ENCODE measurements at regions not wholly inside any gene's neighbourhood (a gene's known extent, or its start where the extent isn't known, plus 50 kb on each side); places are given as distances from the start of the nearest gene placed in this dataset.

DNA sequence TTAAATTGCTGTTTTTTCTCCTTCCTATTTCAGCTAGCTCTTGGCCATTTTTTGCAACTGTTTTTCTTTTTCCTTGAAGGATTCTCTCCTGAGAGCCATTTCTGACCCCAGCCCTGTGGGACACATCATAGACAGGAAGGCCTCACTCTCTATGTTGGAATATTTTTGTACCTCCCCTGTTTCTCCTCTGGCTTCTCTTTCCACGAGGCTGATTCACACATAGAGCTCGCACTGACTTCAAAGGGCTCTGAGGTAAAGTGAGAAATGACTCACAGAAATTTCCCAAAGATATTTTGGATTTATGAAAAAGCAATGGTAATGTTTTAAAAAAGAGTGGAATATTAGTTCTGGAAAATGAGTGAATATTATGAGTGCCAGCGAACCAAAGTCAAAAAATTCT is 181.7 kb upstream of the IGFBP7 start:
- H3K4me1 Mint-ChIP-seq (ENCODE audit: low read depth in 2 of 2) = no peaks in the 10 kb centered on the region
- no peak for ATAC-seq (replicated peaks)
- H3K4me3 Mint-ChIP-seq = no peak overlapping the region
- no peaks in the 10 kb centered on the region for H3K27me3 Mint-ChIP-seq
- H3K27ac Mint-ChIP-seq = no peak overlapping the region
- H3K9me3 Mint-ChIP-seq = peaks cover 0 to 4% of the 10 kb centered on the region in 2 donors
- H3K36me3 Mint-ChIP-seq (ENCODE audit: insufficient read depth) = no peaks in the 10 kb centered on the region
- no peak for DNase-seq

DNA sequence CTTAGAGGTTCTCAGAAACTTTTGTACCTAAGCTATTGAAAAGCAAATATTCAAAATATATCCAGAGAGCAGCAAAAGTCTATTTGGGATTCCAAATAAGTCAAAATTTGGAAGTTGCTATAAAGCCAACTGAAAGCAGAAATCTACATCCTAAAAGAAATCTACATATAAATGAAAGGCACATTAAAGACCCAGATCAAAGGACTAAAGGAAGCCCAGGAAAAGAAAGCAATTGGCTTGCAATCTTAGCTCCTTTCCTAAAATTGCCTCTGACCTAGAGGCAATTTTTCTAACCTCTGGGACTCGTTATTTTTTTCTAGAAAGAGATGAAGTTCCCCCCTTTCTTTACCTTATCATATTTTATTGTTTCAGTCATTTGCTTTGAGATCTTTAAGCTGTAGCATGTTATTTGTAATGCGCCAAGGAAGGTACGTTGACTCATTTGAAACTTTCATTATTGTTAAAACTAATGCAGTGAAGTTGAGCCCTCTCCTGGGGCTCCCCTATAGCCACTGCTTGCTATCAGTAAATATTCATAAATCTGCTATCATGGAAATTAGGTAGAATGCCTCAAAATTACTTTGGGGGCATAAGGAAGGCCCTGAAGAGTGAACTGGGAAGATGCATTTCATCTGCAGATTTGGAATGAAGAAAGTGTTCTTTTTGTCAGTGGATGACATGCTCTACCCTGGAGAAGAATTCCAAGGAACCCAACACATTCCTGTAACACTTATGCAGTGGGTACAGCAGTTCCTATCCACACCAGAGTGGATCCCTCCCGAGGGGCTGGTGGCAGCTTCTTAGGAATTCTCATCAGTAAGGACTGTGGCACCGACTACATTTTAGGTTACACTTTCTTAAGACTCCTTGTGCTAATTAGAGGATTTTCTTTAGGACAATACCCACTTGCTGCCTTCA is 177.8 kb upstream of the IGFBP7 start:
- Mint-ChIP-seq H3K4me3 (no peak overlapping the region), H3K9me3 (peaks cover 0 to 5% of the 10 kb centered on the region in 2 donors), H3K4me1 (ENCODE audit: low read depth in 2 of 2) (no peaks in the 10 kb centered on the region), H3K27me3 (no peaks in the 10 kb centered on the region), H3K27ac (no peak overlapping the region), H3K36me3 (ENCODE audit: insufficient read depth) (no peaks in the 10 kb centered on the region)
- ATAC-seq (replicated peaks) = no peak
- DNase-seq = no peak

DNA sequence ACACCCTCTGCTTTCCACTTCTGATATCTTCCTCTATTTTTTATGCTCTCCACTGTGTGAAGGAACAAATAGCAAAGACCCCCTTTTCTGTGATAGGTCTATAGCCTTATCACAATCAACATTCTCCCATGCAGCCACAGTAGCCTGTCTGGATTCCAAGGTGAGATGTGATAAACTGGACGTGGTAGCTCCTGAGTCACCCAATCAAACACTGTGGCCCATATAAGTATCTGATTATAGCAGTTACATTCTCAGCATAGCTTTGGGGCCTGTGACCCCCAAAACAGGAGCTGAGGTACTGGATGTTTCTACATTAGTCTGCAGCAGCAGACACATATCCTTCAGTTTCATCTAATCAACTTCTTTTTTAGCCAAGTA is 172.7 kb upstream of the IGFBP7 start:
- DNase-seq (no peak), ATAC-seq (replicated peaks) (no peak)
- Mint-ChIP-seq H3K27ac (no peak overlapping the region), H3K4me3 (no peak overlapping the region), H3K27me3 (no peaks in the 10 kb centered on the region), H3K36me3 (ENCODE audit: insufficient read depth) (no peaks in the 10 kb centered on the region), H3K9me3 (peaks cover 0 to 5% of the 10 kb centered on the region in 2 donors), H3K4me1 (ENCODE audit: low read depth in 2 of 2) (no peaks in the 10 kb centered on the region)

DNA sequence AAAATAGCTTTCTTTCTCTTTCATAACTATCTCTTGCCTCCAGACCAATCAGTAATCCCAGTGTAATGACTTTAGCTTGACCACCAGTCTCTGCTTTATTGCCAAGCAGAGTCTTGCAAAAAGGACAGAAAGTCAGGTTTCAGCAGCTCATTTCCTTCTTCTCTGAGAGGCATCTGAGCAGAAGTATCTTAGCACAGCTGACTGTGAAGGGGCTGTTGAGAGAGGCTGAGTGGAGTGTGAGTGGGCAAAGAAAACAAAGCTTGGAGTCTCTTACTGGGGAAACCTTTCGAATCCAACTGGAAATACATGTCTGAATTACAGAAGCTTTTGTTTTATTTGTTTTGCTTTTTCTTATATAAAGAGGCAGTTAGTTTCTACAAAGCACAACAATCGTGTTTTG is 170.3 kb upstream of the IGFBP7 start:
- Mint-ChIP-seq H3K9me3 (peaks cover 0 to 2% of the 10 kb centered on the region in 2 donors), H3K4me1 (ENCODE audit: low read depth in 2 of 2) (no peaks in the 10 kb centered on the region)

DNA sequence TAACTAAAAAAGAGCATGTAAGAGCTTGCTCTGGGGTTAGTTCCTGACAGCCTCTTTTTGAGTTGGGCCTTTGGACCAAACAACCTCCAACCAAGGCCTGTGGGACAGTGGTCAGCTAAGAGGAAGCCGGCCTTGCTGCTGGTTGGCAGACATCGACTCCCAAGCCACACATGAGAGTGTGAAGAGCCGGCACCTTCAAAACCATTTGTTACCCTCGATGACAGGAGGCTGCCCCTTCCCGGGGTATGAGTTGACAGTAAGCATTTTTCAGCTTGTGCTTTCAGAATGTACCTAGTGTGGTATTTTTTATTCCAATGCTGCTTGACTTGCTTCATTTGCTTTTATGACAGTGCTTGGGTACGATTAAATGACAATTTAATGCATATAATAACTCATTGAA is 168.6 kb upstream of the IGFBP7 start:
- DNase-seq = no peak
- H3K4me1 Mint-ChIP-seq (ENCODE audit: low read depth in 2 of 2) = no peaks in the 10 kb centered on the region
- no peak overlapping the region for H3K4me3 Mint-ChIP-seq
- H3K27ac Mint-ChIP-seq = no peak overlapping the region
- peaks cover 0 to 4% of the 10 kb centered on the region in 2 donors for H3K9me3 Mint-ChIP-seq
- no peak for ATAC-seq (replicated peaks)
- H3K36me3 Mint-ChIP-seq (ENCODE audit: insufficient read depth) = no peaks in the 10 kb centered on the region
- peaks cover 0 to 5% of the 10 kb centered on the region in 2 donors for H3K27me3 Mint-ChIP-seq

More for the DNA sequence above, 170.3 kb upstream of the IGFBP7 start:
- ATAC-seq (replicated peaks) (no peak), DNase-seq (no peak)
- Mint-ChIP-seq H3K4me3 (no peak overlapping the region), H3K27ac (no peak overlapping the region), H3K36me3 (ENCODE audit: insufficient read depth) (no peaks in the 10 kb centered on the region), H3K27me3 (no peaks in the 10 kb centered on the region)

DNA sequence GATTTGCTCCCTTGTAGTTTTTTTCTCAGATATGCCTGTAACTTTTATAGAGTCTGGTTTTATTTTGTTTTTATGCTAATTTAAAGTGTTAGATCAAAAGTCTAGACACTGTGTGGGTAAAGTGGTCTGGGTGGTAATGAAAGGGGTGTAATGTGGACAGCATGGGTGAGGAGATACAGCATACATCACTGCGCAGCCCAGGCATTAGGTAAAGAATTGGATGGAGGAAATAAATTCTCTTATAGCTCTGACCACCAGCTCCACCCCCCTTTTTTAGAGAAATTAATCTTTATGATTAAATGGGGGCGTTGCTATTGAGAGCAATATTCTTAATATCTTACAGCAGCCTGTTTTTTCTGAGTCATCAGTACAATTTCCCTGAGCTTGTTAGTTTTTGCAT is 163.9 kb upstream of the IGFBP7 start:
- Mint-ChIP-seq H3K27me3 (peaks cover 0 to 5% of the 10 kb centered on the region in 2 donors), H3K9me3 (peaks cover 0 to 5% of the 10 kb centered on the region in 2 donors), H3K36me3 (ENCODE audit: insufficient read depth) (no peaks in the 10 kb centered on the region), H3K27ac (no peak overlapping the region), H3K4me3 (no peak overlapping the region), H3K4me1 (ENCODE audit: low read depth in 2 of 2) (no peaks in the 10 kb centered on the region)
- no peak for DNase-seq
- ATAC-seq (replicated peaks) = no peak

DNA sequence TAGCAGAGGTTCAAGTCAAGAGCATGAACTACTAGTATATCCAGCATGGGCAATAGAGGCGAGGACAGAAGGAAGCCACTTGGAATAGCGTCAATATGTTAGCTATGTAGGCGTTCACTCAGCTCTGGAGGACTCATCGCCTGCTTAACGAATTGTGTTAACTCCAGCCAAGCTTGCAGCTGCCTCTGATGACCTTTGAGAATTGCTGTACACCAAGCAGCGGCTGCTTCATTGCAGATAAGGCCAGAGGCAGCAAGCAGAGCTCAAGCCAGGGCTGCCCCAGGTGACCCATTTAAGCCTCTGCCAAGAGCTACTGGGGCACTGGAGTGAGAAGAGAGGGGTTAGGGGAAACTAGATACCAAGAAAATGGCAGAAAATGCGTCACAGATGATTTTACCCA is 160.2 kb upstream of the IGFBP7 start:
- ATAC-seq (replicated peaks) (no peak), DNase-seq (no peak)
- Mint-ChIP-seq H3K4me3 (no peak overlapping the region), H3K27ac (no peak overlapping the region), H3K4me1 (ENCODE audit: low read depth in 2 of 2) (no peaks in the 10 kb centered on the region), H3K27me3 (peaks cover 0 to 6% of the 10 kb centered on the region in 2 donors), H3K9me3 (peaks cover 5 to 12% of the 10 kb centered on the region in 2 donors), H3K36me3 (ENCODE audit: insufficient read depth) (no peaks in the 10 kb centered on the region)

DNA sequence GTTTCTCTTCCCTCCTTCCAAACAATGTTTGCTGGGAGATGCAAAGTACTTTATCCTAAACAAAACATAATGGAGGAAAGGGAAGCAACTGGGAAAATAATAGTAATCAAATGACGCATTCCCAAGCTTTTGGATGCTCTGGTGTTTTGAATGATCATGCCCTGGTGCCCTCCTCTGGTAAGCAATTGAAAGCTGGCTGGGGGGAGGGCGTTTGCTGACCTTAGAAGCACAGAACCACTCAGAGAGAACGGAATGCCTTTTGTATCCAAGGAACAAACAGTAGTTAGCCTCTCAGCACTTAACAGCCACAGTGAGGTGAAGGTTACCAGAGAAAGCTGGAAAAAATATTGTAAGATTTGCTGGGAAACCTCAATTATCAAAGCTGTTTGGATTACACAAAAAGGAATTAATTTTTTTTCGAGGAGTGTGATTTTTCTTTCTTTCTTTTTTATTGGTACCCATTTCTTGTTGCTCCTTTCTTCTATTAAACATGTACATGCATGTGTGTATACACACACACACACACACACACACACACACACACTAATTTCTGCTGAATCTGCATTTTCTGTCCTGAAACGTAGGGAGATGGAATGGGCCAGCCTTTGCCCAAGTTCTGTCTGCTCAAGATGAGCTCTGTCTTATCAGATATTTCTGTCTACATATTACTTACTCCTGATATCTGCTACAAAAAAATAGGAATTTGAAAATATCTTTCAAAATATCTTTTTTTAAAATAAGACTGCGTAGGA is 155.8 kb upstream of the IGFBP7 start:
- no peaks in the 10 kb centered on the region for H3K4me1 Mint-ChIP-seq (ENCODE audit: low read depth in 2 of 2)

DNA sequence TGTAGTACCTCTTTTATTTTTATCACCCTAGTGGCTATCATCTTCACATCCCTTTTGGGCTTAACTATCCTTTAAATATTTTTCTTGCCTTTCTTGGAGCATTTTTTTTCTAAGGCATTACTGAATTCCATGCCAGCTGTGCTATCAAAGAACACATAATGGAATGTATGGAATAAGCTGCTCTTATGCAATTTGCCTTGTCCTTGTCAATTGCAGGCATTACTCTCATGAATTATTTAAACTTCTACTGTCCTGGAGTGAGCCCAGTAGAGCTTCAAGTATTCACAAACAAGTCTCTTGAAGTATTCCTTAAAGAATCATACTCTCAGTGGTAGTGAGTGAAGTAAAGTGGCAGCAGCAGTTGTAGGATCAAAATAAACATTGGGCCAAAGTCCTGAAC is 144.6 kb upstream of the IGFBP7 start:
- no peaks in the 10 kb centered on the region for H3K9me3 Mint-ChIP-seq
- no peaks in the 10 kb centered on the region for H3K36me3 Mint-ChIP-seq (ENCODE audit: insufficient read depth)
- no peak for DNase-seq

More for the DNA sequence above, 155.8 kb upstream of the IGFBP7 start:
- Mint-ChIP-seq H3K27ac (no peak overlapping the region), H3K9me3 (peaks cover 4 to 12% of the 10 kb centered on the region in 2 donors), H3K27me3 (peaks cover 0 to 5% of the 10 kb centered on the region in 2 donors), H3K4me3 (no peak overlapping the region), H3K36me3 (ENCODE audit: insufficient read depth) (no peaks in the 10 kb centered on the region)
- DNase-seq (no peak), ATAC-seq (replicated peaks) (no peak)

DNA sequence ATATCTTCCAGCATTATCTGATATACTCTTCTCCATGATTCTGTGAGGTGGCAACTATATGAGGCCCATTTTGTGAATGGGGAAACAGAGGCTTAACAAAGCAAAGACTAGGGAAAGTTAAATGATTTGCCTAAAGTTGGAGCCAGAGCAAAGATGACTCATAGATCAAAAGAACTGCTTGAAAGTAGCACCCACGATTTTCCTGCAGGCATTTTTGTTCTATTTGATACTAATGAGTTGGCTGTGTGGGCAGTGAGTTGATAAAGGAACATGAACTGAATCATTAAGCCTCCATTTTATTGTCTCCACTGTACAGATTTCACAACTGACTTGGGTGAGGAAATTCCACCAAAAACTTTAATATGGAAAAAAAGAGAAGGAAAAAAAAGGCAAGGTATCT is 138.9 kb upstream of the IGFBP7 start:
- no peak overlapping the region for H3K4me3 Mint-ChIP-seq
- ATAC-seq (replicated peaks) (no peak), DNase-seq (no peak)
- no peak overlapping the region for H3K27ac Mint-ChIP-seq
- H3K36me3 Mint-ChIP-seq (ENCODE audit: insufficient read depth) = peaks cover 3% of the 10 kb centered on the region
- no peaks in the 10 kb centered on the region for H3K4me1 Mint-ChIP-seq (ENCODE audit: low read depth in 2 of 2)
- peaks cover 0 to 5% of the 10 kb centered on the region in 2 donors for H3K9me3 Mint-ChIP-seq
- H3K27me3 Mint-ChIP-seq = no peaks in the 10 kb centered on the region

More for the DNA sequence above, 144.6 kb upstream of the IGFBP7 start:
- ATAC-seq (replicated peaks) = no peak
- Mint-ChIP-seq H3K4me3 (no peak overlapping the region), H3K27ac (no peak overlapping the region), H3K27me3 (no peaks in the 10 kb centered on the region), H3K4me1 (ENCODE audit: low read depth in 2 of 2) (no peaks in the 10 kb centered on the region)

DNA sequence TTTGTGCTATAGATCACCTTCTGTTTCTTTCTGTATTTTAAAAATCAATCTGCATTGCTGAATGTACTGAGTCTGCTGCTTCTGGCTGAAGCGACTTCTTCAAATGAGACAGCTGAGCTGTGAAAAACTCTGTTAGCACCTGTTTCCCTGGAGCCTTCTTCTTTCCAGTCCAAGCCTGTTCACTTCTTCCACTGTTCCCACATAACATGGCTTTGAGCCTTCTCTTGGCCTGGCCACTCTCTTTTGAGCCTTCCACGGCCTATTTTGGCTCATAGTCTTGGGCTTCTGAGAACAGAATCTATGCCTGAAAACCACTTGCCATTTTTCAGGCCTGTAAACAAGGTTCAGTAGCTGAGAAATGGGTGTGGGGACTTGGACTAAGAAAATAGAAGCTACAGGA is 132.9 kb upstream of the IGFBP7 start:
- ATAC-seq (replicated peaks) (no peak), DNase-seq (no peak)
- H3K4me3 Mint-ChIP-seq = no peak overlapping the region
- peaks cover 0 to 7% of the 10 kb centered on the region in 2 donors for H3K27me3 Mint-ChIP-seq
- H3K4me1 Mint-ChIP-seq (ENCODE audit: low read depth in 2 of 2) = no peaks in the 10 kb centered on the region
- peaks cover 7 to 8% of the 10 kb centered on the region in 2 donors for H3K9me3 Mint-ChIP-seq
- no peak overlapping the region for H3K27ac Mint-ChIP-seq
- peaks cover 3% of the 10 kb centered on the region for H3K36me3 Mint-ChIP-seq (ENCODE audit: insufficient read depth)

DNA sequence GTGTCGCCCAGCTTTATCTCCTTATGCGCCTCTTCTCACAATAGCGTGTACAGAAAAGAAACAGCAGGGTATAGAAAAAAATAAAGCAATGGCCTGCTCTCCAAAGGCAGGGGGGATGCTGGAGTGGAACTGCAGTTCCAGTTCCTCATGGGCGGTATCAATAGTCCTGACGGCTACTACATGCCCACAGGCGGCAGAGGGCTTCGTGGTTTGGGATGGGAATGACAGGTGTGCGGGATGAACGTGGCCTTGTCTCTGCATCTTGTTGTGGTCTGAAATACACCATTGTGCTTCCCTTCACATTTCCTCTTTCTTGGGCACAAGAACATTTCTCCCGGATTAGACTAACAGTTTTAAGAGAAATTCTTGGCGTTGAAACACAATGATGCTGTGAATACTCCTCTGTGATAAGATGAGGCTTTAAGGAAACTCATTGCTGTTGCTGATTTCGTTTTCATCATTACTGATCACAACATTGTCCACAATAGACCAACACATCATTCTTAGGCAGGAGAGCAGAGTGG is 124.1 kb upstream of the IGFBP7 start:
- H3K27ac Mint-ChIP-seq = no peak overlapping the region
- no peaks in the 10 kb centered on the region for H3K4me1 Mint-ChIP-seq (ENCODE audit: low read depth in 2 of 2)
- H3K9me3 Mint-ChIP-seq = peaks cover 0 to 3% of the 10 kb centered on the region in 2 donors
- DNase-seq = no peak
- ATAC-seq (replicated peaks) = no peak
- peaks cover 0 to under 1% of the 10 kb centered on the region in 2 donors for H3K27me3 Mint-ChIP-seq
- H3K36me3 Mint-ChIP-seq (ENCODE audit: insufficient read depth) = no peaks in the 10 kb centered on the region
- no peak overlapping the region for H3K4me3 Mint-ChIP-seq

DNA sequence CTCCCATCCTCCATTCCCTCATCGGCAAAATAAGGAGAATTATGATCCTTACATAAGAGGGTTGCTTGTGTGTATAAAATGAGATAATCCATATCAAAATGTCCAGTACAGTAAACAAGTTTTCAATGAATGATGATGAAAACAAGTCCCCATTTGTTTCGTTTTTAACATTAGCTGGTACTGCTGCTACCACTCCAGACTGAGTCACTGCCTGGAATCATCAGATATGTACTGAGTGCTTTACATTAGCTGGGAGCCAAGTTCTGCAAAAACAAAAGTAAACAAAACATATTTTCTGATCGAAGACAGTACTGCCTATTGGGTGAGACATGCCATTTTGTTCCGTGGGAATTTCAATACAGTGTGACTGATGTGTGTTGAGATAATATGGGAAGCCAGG is 123.2 kb upstream of the IGFBP7 start:
- DNase-seq (no peak), ATAC-seq (replicated peaks) (no peak)
- Mint-ChIP-seq H3K27me3 (peaks cover 0 to 6% of the 10 kb centered on the region in 2 donors), H3K9me3 (peaks cover 1 to 3% of the 10 kb centered on the region in 2 donors), H3K4me1 (ENCODE audit: low read depth in 2 of 2) (no peaks in the 10 kb centered on the region), H3K27ac (no peak overlapping the region), H3K4me3 (no peak overlapping the region), H3K36me3 (ENCODE audit: insufficient read depth) (no peaks in the 10 kb centered on the region)

All from effector memory CD8-positive, alpha-beta T cell (primary cell).